Right kidney (tissue), 1 donor: ENCODE measurements at regions not wholly inside any gene's neighbourhood (a gene's known extent, or its start where the extent isn't known, plus 50 kb on each side); places are given as distances from the start of the nearest gene placed in this dataset.

ENCODE experiments used
- DNase-seq: peaks from one replicate; pipeline ENCODE4 v3.0.0-alpha.2; 2016

- DNase-seq, result no peak
Measured at GRCh38 chr18:71485611-71486010, 1058.5 kb downstream of the CBLN2 start.

- DNase-seq, result peak; percentile 19
Measured at GRCh38 chr18:71471963-71472725, 1072.0 kb downstream of the CBLN2 start.

DNA sequence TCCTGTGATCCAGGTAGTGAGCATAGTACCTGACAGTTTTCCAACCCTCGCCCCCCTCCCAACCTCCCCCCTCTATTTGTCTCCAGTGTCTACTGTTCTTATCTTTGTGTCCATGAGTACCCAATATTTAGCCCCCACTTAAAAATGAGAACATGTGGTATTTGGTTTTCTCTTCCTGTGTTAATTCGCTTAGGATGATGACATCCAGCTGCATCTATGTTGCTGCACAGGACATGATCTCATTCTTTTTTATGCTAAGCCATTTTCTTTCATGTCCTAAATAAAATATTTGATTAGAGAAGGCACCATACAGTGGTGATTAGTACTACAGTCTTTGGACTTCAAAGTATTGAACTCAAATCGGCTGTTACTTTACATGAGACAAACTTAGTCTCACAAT, 1087.9 kb downstream of the CBLN2 start:
- DNase-seq, result no peak

DNA sequence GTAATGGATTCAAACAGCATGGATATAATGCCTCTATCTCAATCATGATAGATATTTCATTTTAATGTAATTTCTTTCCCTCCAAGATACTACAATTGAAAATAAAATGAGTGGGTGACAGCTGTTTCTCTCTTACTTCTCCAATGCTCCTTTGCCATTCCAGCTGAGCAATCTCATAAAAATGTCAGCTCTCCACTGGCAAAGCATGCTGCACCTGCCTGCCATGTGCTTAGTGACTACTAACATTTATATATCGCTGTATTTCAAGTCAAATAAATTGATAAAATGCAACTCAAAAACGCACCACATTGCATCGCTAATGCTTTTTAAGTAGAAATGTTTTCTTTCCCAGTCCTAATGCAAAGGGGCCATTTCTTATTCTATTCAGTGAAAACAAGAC, 1093.9 kb downstream of the CBLN2 start:
- DNase-seq, result no peak

- DNase-seq, result no peak
Measured at GRCh38 chr18:71443706-71444480, 1100.2 kb downstream of the CBLN2 start.

- no peak for DNase-seq
Measured at GRCh38 chr18:71442731-71443141, 1101.4 kb downstream of the CBLN2 start.

- DNase-seq, result no peak
Measured at GRCh38 chr18:71441156-71441555, 1103.0 kb downstream of the CBLN2 start.

GRCh38 chr18:71437511-71437910, 1106.6 kb downstream of the CBLN2 start:
- no peak for DNase-seq

GRCh38 chr18:71433373-71433772, 1110.8 kb downstream of the CBLN2 start:
- DNase-seq, result no peak

- DNase-seq, result no peak
Measured at GRCh38 chr18:71431689-71432088, 1112.5 kb downstream of the CBLN2 start.

DNA sequence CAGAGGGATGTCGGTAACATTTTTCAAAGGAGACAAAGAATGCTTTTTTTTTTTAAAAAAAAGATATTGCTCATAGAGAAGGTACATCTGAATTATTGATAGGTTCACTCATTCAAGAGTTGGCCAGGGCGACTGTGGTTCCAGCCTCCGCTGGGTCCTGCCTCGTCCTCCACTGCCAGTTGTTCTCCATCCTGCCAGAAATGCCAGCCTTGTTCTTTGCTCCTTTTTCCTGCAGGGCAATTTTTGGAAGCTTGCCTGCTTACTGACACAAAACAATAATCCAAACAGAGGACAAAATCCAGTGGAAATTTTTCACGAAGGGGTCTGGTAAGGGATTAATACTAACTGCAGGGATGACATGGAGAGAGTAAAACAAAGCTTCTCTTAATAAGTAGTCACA, 1113.0 kb downstream of the CBLN2 start:
- no peak for DNase-seq

DNA sequence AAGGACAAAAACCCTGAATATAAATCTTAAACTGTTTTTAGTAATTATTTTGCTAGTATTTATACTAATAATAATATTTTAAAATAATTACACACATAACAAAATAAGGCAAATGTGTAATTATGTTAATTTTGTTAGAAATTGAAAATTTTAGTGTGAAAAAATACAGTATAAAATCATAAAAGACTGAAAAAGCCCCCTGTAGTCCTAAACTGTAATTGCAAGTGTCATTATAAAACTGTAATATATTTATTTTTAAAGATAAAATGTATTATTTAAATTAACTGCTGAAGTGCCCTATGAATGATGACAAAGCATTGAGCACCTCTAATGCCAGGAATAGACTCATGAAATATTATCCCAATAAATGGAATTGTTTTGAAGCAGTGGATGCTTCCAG, 1117.7 kb downstream of the CBLN2 start:
- DNase-seq, result no peak

DNA sequence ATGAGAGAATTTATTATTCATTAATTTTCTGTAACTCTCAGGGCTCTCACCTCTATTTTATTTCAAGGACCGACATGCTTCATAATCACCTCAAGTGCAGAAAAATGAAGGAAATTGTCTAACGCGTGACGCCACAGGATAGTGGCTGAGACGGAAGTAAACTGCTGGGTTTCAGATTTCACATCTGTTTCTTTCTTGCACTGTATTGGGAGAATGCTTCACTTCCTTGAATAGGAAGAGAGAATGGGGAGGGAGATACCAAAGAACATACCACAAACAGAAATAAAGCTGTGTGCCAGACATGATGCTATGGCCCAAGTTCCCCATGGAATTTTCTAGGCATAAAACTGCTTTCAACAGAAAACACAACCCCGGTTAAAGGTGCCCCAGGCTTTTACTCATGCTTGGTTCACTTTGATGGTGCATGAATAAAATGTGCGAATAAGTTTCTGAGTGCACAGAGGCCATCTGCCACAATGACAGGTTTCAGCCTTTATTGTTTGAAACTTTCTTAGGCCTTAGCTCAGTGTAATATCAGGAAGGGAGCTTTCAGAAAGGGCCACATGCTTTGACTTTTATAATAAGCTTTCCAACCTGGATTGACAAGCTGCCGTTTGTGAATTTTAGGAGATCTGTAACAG, 1116.4 kb downstream of the SOCS6 start:
- DNase-seq, result no peak

DNA sequence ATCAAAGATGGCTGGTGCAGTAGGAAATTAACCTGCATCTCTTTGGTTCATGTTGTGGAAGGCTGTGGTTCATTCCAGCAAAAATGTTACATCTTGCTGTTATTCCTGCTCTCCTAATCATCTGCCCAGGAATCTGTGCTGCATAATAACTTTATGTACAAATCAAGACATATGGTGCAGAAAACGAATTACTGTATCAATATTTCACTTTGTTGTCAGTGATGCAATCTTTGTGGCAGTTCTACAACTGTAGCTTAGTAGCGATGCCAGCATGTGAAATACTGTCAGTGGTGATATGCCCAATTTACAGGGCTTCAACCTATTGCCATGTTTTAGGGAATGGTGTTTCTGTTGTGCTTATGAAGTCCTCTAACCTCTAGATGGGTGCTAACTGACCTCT, 1114.7 kb downstream of the SOCS6 start:
- no peak for DNase-seq

DNA sequence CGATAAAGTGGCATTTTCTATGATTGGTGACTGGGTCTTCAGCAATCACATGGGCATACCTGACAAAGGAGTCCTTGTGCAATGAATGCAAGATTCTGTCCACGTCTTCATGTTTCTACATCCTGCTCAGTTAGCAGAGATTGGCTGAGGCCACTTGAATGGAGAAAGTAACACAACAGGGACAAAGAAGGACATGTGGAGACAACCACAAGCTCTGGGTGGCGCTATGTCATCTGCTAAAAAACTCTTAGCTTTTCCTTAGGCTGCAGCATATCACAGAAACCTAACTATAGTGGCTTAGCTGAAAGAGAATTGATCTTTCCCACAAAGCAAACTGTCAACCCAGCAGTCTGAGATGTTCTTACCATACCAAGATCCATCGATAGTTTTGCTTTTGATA, 1109.7 kb downstream of the SOCS6 start:
- no peak for DNase-seq

DNA sequence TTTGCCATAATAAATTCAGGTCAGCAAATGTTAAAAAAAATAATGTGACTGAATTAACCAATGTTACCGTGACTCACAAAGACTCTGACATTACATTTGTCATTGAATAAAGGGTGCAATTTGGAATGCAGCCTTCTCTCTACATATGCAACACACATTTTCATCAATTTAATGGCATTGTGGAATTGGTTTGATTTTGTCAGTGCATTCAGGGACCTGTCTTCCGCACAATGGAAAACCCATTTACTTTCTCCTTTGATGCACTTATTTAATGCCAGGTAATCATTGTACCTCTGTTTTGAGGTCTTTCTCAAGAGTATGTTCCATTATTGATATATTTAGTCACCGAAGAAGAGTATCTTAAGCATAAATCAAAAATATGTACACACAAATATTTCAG, 1099.3 kb downstream of the SOCS6 start:
- DNase-seq, result no peak

DNA sequence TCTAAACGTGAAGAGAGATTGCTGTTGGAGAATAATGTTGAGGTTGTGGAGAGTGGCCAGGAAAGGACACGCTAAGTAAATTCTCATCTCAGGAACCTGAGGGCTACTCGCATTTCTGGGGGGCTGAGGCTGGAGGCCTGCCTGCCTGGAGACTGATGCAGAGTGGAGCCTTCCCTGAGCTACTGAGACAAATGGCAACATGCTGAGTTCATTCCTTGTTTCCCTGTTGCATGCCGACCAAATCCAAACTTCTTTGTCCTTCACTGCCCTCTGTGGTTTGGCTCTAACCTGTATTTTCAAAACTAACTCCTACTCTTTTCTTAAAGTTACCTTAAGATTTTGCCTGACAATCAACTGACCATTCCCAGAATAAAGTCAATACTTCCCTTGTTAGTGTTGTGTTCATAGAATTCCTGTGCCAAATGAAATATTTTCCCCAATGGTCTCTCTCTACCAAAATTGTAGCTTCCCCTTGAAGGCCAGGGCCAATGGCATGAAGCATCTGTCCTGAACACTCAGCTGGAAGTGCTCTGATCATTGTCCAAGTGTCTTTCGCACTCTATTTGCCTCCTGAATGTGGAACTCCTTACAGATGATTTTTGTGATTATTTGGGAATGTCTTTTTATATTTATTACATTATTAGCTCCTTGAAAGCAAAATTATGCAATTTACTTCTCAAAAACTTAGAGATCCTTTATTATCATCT, 1085.6 kb downstream of the SOCS6 start:
- DNase-seq, result no peak

DNA sequence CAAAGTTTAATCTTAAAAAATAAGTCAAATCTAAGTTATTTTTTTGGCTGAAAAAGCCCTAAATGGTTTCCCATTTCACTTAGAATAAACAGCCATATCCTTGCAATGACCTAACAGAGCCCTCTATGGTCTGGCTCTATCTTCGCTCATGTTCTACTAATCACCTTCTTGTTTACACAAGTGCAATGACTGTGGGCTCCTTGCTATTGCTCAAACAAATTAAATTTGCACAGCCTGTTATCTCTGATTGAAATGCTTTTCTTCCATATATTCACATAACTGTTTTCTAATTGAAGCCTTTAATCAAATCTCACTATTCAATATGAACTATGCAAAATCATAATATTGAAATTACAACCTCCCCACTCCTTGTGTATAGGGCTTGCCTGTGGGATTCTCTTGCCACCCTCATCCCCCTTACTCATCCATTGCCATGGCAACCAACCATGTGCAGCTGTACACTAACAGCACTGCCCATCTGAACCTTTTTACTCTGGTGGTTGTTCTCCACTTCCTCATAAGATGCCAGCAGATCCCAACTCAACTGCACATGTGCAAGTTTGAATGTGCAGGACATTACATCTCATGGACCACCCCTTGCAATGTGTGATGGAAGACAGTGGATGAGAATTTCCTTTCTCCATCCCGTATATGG, 1083.2 kb downstream of the SOCS6 start:
- DNase-seq, result no peak

GRCh38 chr18:71370671-71371445, 1082.0 kb downstream of the SOCS6 start:
- no peak for DNase-seq

GRCh38 chr18:71370095-71370494, 1081.2 kb downstream of the SOCS6 start:
- DNase-seq, result no peak

GRCh38 chr18:71362140-71362539, 1073.3 kb downstream of the SOCS6 start:
- DNase-seq, result no peak
